ENCODE measurements at regions not wholly inside any gene's neighbourhood (a gene's known extent, or its start where the extent isn't known, plus 50 kb on each side); places are given as distances from the start of the nearest gene placed in this dataset.

- ATAC-seq = peak; percentile 43
- TF ChIP-seq ISL1 (CRISPR knock-in tag; IDR thresholded peaks at IDR 0.05) (no peak), TCF4 (CRISPR knock-in tag; IDR thresholded peaks at IDR 0.05; ENCODE audit: borderline replicate concordance) (no peak), PPARA (CRISPR knock-in tag; IDR thresholded peaks at IDR 0.05; ENCODE audit: borderline replicate concordance) (no peak), TSHZ2 (CRISPR knock-in tag; IDR thresholded peaks at IDR 0.05) (no peak), OSR1 (CRISPR knock-in tag; IDR thresholded peaks at IDR 0.05) (no peak), TOX (CRISPR knock-in tag; IDR thresholded peaks at IDR 0.05; ENCODE audit: borderline replicate concordance) (no peak), CSDC2 (CRISPR knock-in tag; IDR thresholded peaks at IDR 0.05) (no peak), ZNF565 (CRISPR knock-in tag; conservative IDR thresholded peaks at IDR 0.05; ENCODE audit: low read depth) (no peak), PATZ1 (CRISPR knock-in tag; IDR thresholded peaks at IDR 0.05; ENCODE audit: borderline replicate concordance) (no peak), ZNF70 (CRISPR knock-in tag; IDR thresholded peaks at IDR 0.05) (no peak), ZFP30 (CRISPR knock-in tag; IDR thresholded peaks at IDR 0.05) (no peak)
Measured at GRCh38 chr5:142387024-142387682, 62.3 kb upstream of the SPRY4 start.

- ATAC-seq = peak; percentile 23; the same call in 2 of the 3 replicates
- TF ChIP-seq ZNF70 (CRISPR knock-in tag; IDR thresholded peaks at IDR 0.05) (no peak), PATZ1 (CRISPR knock-in tag; IDR thresholded peaks at IDR 0.05; ENCODE audit: borderline replicate concordance) (no peak), TCF4 (CRISPR knock-in tag; IDR thresholded peaks at IDR 0.05; ENCODE audit: borderline replicate concordance) (no peak), OSR1 (CRISPR knock-in tag; IDR thresholded peaks at IDR 0.05) (no peak), ZFP3 (CRISPR knock-in tag; IDR thresholded peaks at IDR 0.05) (no peak), ZNF565 (CRISPR knock-in tag; conservative IDR thresholded peaks at IDR 0.05; ENCODE audit: low read depth) (no peak), ZFP30 (CRISPR knock-in tag; IDR thresholded peaks at IDR 0.05) (no peak), POU6F1 (CRISPR knock-in tag; IDR thresholded peaks at IDR 0.05; ENCODE audit: borderline replicate concordance, low read depth) (no peak), ZNF8 (CRISPR knock-in tag; IDR thresholded peaks at IDR 0.05) (no peak)
Measured at GRCh38 chr5:142386137-142387023, 61.6 kb upstream of the SPRY4 start.

GRCh38 chr5:142385194-142385593 is 60.4 kb upstream of the SPRY4 start:
- TF ChIP-seq ISL1 (CRISPR knock-in tag; IDR thresholded peaks at IDR 0.05) (no peak), SNAI2 (CRISPR knock-in tag; IDR thresholded peaks at IDR 0.05) (no peak), GLIS3 (CRISPR knock-in tag; IDR thresholded peaks at IDR 0.05) (no peak), POU6F1 (CRISPR knock-in tag; IDR thresholded peaks at IDR 0.05; ENCODE audit: borderline replicate concordance, low read depth) (no peak)
- no peak for ATAC-seq

Measured in SK-N-SH treated with all-trans-retinoic acid at 6 μM for 48 hours (cell line).